Islet precursor cell (in vitro differentiated cells): ENCODE measurements at regions not wholly inside any gene's neighbourhood (a gene's known extent, or its start where the extent isn't known, plus 50 kb on each side); places are given as distances from the start of the nearest gene placed in this dataset.

Source experiments
- DNase-seq: peaks from one replicate; pipeline ENCODE4 v3.0.0-alpha.2; 2018

GRCh38 chr5:29367176-29367833 lies 1826.2 kb upstream of the CDH6 start:
- DNase-seq = no peak

GRCh38 chr5:29351170-29351569 lies 1842.3 kb upstream of the CDH6 start:
- no peak for DNase-seq

DNA sequence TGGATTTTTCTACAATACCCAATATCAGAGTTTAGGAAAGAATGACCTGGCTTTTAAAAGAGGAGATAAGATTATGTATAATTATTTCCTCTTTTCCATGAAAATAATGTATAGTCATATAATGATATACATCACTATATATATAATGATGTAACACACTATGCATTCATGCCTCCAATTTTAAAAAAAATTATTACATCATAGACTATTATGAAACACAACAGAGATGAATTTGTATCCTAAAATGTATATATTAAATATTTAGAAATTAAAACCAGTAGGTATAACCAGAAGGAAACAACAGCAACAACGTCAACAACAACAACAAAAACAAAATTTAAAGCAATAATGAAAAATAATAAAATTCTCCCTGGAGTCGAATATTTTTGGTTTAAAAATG lies 1856.5 kb upstream of the CDH6 start:
- DNase-seq = no peak

DNA sequence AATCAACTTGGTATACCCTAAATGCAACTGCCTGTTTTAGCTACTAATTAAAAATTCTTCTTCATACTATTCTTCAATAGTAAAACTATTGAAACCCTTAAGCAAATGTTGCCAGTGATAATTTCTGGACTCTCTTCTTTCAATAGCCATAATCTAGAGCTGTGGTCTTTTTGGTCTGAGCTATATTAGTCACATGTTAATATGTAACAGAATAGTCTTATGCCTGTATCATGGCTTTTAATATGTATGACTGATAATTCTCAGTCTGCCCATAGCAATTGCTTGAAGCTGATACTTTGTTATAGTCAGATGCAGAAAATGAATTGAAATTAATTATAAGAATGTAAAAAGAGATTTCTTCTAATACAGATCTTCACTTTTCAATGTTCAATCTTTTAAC lies 1871.9 kb upstream of the CDH6 start:
- DNase-seq = no peak

- DNase-seq = no peak
Observed at GRCh38 chr5:29309359-29309758, 1884.1 kb upstream of the CDH6 start.

DNA sequence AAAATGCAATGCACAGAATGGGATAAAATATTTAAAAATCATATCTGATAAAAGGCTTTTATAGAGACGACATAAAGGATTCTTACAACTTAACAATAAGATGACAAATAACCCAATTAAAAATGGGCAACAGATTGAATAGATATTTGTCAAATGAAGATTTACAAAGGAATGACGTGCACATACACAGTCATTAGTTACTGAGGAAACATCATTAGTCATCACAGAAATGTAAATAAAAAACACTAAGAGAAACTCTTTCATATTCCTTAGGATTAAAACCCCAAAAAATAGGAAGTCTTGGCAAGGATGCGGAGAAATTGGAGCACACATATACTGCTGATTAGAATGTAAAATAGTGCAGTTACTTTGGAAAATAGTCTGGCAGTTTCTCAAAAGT lies 1886.0 kb upstream of the CDH6 start:
- DNase-seq = no peak

GRCh38 chr5:29304545-29304944 lies 1888.9 kb upstream of the CDH6 start:
- DNase-seq = no peak

DNA sequence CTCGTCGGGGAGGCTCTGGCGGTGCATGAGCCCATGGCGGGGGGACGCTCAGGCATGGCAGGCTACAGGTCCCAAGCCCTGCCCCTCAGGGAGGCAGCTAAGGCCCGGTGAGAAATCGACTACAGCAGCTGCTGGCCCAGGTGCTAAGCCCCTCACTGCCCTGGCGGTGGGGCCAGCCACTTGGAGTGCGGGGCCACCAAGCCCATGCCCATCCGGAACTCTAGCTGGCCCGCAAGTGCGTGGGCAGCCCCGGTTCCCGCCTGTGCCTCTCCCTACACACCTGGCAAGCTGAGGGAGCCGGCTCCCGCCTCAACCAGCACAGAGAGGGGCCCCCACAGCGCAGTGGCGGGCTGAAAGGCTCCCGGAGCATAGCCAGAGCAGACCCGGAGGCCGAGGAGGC lies 1896.9 kb upstream of the CDH6 start:
- DNase-seq = no peak

DNA sequence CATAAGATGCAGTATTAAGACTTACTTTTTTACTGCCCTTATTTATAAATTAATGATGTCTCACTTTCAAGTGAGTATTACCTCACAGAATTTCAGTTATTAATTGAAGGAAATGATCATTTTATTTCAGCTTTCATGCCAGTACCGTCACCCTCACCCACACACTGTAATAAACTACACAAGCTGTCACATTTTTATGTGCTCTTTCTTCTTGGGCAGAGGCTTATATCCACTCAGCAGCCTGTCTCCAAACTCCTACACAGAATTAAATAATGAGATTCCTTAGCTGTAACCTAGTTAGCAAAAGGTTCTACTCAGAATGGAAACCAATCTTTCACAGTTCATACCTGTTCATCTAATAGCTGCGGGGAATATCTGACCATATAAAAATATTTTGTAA lies 1915.8 kb upstream of the CDH6 start:
- no peak for DNase-seq

DNA sequence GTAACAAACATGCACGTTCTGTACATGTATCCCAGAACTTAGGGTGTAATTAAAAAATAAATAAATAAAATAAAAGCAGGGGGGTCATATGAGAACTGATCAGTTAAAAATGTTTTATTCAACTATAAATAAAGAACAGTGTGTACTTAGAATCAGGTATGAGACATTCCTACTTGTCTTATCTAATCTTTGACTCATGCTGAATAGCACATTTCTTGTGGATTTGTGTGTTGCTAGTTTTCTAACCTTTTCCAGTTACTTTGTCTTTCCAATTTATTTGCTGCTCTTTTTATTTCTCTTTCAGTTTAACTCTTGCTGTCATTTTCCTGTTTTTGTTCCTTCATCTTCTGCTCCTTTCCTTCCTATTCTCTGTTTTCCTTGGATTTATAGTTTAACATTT lies 1917.1 kb upstream of the CDH6 start:
- no peak for DNase-seq

- no peak for DNase-seq
Observed at GRCh38 chr5:29263915-29264351, 1929.6 kb upstream of the CDH6 start.

- DNase-seq = no peak
Observed at GRCh38 chr5:29262339-29263123, 1931.0 kb upstream of the CDH6 start.

GRCh38 chr5:29261213-29261612 lies 1932.3 kb upstream of the CDH6 start:
- no peak for DNase-seq

DNA sequence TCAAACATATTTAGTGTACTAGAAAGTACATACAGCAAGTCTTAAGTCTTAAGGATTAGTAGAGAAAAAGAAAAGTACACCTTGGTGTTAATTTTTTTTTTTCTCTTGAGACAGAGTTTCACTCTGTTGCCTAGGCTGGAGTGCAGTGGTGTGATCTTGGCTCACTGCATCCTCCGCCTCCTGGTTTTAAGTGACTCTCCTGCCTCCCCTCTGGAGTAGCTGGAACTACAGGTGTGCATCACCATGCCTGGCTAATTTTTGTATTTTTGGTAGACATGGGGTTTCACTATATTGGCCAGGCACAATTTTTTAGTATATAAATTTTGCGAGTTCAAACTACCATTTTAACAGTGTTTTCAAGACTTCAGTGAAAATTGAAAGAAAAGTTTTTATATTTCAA lies 1941.1 kb upstream of the CDH6 start:
- DNase-seq = no peak

DNA sequence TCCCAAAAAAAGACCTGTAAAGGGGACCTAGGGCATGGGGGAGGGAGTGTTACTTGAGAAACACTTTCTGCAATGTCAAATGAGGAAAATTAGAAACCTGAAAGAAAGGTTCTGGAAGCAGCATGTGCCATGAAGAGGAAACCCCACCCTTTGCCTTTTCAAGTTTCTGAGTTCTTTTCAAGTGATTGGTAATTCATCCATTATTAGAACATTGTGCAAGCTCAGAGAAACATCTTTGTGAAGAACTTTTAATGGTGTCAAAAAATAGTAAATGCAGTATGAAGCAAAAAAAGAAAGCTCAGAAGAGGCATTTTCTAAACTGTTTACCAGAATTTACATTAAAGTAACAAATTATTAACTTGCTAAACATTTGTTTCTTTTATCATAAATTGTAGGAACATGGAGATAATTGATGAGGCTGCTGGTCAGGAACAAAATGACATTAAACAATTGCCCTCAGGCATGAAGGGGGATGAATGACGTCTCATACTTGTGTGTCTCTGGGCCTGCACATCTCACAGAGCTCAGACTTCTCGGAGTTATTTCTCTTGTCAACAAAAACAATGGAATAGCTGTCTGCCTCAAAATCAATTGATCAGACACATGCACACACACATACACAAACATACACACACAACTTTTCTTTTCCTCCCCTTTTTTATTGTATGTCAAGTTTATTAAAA lies 1946.0 kb upstream of the CDH6 start:
- DNase-seq = no peak

DNA sequence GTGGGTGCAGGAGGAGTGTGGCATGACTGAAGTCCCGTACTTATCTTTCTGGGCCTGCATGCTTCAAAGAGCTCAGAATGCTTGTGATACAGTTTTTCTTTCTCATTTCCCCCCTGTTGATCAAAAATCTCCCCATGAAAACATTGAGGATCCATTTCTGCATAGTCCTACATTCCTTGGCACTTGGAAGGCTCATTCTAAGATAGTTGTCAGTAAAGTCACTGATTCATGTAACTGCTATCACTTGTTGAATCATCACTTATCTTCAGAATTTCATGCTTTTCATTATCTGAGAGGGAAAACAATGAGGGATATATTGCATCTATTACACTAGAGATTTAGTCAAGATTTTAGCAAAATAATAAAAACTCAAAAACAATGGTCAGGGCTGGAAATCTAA lies 1953.1 kb upstream of the CDH6 start:
- no peak for DNase-seq

GRCh38 chr5:29239606-29240005 lies 1953.9 kb upstream of the CDH6 start:
- no peak for DNase-seq

DNA sequence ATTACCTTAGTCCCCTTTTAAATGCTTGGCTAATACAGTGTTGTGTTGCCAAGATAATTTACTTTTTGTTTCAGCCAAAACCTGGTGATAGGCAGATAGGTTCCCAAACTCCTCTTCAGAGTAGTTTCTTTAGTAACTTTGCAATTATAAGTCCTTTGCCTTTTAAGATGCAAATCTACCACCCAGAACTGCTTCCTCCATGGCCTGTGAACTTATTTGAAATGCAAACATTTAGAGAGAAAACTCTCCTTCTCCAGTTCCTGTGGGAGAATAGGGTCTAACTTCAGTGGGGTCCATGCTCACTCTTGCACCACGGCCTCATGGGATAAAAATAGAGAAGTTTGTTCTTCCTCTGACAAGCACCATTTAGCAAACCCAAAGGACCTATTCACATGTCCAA lies 1955.4 kb upstream of the CDH6 start:
- no peak for DNase-seq

DNA sequence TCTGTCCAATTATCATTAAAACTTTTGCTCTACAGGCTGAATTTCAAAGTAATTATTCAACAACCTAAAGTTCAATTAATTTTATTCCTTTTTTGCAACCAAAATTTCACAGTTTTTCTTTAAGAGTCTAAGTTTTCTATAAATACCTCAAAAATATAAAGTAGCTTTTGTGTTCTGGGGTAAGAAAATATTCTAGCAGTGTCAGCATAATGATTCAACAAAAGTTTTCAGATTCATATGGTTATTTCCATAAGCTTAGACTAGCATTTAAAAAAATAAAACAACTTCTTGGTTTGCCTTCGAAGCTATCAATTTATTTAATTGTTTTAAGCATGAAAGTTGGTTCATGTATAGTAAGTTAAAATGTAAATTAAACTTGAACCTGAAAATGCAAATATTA lies 1962.3 kb upstream of the CDH6 start:
- DNase-seq = no peak

DNA sequence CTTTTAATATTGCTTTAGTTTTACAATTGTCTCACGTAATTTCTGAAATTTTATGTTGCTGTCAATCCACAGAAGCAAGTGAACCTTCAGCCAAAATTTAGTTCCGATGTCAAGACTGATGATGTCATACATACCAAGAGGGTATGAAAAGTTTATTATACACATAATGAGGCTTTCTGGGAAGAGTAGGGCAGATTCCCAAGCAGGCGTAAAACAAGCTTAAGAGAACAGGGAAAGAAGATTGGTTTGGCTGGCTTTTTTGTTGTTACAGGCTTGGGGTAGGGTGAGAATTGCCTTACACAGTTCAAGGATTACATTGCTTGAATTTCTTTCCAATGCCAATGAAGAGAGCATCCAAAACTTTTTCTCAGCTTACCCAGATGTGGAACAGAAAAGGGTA lies 1962.9 kb upstream of the CDH6 start:
- no peak for DNase-seq

DNA sequence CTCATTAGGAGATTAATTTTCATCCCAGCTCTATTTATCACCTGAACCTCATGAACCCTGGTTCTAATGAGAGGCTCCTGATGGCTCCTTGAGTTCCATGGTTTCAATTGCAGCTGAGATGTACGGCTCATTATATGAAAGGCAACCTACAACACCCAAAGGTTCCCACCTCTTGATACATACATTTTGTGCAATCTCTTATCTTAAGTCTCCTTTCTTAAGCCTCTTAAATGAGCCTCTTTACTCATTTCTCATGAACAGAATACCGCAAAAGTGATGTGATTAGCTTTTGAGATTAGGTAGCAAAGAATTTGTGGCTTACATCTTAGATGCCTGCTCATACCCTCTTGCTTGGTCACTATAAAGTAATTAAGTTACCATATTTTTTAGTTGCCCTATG lies 1964.0 kb upstream of the CDH6 start:
- no peak for DNase-seq

DNA sequence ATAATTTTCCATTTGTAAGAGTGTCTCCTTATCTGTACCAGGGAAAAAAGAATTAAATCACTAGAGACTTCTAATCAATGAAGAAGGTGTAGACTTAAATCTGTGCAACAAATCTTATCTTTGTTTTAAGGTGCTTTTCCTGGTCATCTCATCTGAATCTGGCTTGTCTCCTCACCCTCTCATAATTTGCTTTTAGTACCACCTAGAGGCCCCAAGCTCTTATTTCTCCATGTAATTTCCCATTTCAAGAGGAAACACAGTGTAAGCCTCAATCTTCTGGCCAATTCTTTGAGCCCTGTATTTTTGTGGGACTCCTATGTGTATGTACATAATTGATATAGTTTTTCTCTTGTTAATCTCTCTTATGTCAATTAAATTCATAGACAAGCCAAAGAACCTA lies 1975.3 kb upstream of the CDH6 start:
- DNase-seq = no peak

DNA sequence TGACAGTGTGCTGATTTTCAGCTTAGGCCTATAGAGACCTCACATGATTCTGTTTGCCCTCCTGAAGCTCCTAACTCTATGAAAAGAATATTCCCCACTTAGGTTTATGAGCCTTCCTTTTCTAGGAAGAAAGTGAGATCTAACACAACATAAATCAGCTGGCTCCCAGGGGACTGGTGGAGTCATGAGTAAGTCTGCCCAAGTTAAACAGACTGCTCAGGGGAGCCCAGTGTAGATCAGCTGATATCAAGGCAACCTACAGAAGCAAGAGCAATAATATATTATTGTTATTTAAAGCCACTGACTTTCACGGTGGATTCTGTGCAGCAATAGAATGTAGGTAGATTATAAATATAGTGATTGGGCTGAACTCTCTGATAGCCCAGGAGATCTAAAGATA lies 1978.6 kb upstream of the CDH6 start:
- no peak for DNase-seq

- DNase-seq = no peak
Observed at GRCh38 chr5:29213475-29213874, 1980.0 kb upstream of the CDH6 start.
